NCI-H146 treated with DMSO at 0.1 percent for 48 hours (cell line): ENCODE measurements at regions not wholly inside any gene's neighbourhood (a gene's known extent, or its start where the extent isn't known, plus 50 kb on each side); places are given as distances from the start of the nearest gene placed in this dataset.
"Not testable (repeated sequence)": the region's sequence is repeated elsewhere in the genome, so short reads cannot be mapped to it uniquely, and the experiment has no call there.

Experiments used
- DNase-seq: peaks from one replicate; lab custom pipeline; 2025; ENCODE audit not compliant: unreplicated experiment; lab: John Stamatoyannopoulos, UW

DNA sequence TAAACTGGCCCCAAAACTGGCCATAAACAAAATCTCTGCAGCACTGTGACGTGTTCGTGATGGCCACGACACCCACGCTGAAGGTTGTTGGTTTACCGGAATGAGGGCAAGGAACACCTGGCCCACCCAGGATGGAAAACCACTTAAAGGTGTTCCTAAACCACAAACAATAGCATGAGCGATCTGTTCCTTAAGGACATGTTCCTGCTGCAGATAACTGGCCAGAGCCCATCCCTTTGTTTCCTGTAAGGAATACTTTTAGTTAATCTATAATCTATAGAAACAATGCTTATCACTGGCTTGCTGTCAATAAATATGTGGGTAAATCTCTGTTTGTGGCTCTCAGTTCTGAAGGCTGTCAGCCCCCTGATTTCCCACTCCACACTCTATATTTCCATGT is 305.2 kb upstream of the RPS23 start:
- not testable (repeated sequence) for DNase-seq

GRCh38 chr5:82564963-82565362 is 286.8 kb upstream of the RPS23 start:
- no peak for DNase-seq

GRCh38 chr5:82563745-82564144 is 285.6 kb upstream of the RPS23 start:
- DNase-seq, result no peak

DNA sequence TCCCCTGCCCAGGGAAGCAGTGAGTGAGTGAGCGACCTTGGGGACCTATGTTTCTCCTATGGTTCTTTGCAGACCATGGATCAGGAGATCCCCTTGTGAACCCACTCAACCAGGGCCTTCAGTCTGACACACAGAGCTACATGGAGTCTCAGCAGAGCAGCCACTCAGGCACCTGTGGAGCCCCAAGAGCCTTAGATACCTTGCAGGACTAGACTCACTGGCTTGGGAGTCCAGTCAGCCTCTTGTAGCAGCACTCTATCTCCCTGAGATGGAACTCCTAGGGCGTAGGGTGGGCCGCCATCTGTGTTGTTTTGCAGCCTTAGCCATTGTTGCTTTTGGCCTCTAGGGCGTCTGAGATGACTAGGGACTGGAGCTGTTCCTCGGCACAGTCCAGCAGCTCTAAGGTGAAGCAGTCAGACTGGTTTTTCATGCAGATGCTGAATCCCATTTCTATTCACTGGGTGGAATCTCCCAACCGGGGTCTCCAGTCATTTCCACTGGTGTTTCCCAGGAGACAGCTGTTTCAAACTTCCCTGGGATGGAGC is 284.6 kb upstream of the RPS23 start:
- DNase-seq, result no peak

- DNase-seq, result no peak
Observed at GRCh38 chr5:82561797-82562196, 283.6 kb upstream of the RPS23 start.

GRCh38 chr5:82560969-82561368 is 282.8 kb upstream of the RPS23 start:
- DNase-seq, result no peak

GRCh38 chr5:82560561-82560960 is 282.4 kb upstream of the RPS23 start:
- DNase-seq, result no peak

DNA sequence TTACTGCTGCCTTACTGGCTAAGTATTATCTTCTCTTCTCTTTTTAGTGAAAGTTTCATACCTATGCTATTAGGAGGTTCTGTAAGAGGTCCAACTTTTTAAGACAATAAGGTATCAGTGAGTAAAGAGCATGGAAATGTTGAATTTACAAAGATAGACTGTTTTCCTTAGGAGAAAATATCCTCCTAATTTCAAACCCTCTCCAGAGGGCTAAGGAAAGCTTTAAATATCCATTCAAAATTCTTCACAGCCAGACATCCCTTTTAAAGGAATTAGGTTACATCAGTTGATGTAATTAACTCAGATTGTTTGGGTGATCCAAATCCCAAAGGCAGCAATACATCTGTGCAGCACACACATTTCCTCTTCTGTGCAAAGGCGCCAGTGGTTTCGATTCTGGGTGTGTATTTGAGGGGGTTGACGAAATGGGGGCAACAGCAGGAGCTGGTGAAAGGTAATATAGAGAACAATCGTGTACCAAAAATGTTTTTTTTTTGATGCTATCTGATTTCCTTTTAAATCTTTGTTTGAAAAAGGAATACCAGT is 273.8 kb upstream of the RPS23 start:
- no peak for DNase-seq

DNA sequence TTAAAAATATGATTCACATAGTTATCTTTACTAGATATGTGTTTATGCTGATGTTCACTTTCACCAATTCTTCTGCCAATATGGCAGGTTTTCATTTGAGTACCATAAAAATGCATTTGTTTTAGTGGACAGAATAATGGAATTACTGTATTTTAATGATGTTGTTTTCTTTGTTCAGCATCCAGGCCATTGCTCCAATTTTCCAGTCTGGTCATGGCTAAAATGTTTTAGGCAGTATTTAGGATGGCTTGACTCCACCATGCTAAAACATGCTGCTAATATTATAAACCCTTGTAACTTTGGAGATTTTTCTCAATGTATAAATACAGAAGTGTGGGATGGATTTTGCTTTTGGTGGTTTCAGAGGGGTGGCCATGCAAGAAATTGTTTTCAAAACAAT is 273.0 kb upstream of the RPS23 start:
- DNase-seq, result no peak

DNA sequence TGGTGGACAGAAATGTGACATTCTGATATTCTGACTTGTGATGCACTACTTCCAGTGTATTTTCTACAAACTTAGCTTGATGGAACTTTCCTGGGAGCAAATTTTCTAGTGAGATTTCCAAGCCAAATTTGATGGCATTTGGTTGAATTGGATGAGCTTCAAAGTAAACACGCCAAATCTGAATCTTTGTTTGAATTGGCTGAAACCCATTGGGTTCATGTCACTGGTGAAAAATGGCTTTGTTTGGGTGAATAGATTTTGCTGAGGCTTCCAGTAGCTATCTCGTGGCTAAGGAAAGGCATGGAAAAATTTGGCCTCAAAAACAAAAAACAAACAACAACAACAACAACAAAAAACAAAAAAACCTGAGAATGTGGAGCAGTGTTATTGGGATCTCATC is 271.1 kb upstream of the RPS23 start:
- no peak for DNase-seq

DNA sequence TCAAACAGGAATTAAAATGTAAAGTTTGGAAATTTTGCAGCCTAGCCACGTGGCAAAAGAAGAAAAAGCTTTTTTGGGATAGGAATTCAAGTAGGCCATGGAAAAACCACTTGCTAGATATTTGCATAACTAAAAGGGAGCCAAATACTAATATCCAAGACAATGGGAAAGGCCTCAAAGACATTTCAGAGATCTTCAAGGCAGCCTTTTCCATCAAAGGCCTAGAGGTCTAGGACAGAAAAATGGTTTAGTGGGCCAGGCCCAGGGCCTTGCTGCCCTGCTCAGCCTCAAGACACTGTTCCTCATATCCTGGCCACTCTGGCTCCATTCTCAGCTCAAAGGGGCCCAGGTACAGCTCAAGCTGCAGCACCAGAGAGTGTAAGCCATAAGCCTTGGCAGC is 265.9 kb upstream of the RPS23 start:
- no peak for DNase-seq

DNA sequence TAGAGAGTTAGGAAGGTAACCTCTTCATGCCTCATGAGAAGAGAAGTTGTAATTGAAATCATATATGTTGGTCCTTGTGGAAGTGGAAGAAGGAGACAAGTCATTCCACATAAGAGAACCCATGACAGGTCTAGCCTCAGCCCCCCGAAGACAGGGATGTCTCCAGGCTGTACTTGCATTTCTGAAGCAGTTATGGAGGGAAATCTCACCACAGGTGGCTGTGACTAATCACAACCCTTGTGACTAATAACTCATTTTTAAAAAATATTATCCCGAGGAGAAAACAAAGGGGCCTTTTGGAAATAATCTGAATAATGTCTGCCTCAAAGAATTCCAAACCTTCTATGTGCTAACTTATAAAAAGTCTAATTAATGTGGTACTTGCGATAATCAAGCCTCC is 262.1 kb upstream of the RPS23 start:
- DNase-seq, result no peak

- no peak for DNase-seq
Observed at GRCh38 chr5:82538339-82539034, 260.3 kb upstream of the RPS23 start.

GRCh38 chr5:82537687-82538306 is 259.6 kb upstream of the RPS23 start:
- no peak for DNase-seq

DNA sequence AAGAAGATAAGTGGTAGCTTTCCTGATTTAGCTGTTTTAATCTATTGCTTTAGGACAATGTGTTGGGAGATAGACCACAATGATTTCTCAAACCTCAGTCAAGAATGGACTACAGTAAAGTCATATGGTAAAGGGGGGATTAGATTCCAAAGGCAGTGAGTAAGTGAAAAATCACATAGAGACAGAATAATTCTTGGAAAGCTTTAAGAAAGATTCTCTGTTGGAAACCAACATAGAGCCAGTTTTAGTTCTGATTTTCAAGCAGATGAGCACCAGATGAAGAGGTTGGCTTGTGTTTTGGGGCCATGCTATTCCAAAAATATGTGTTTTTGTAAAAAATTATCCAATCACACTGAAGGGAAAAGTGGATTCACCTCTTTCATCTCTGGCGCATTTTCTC is 256.8 kb upstream of the RPS23 start:
- no peak for DNase-seq

DNA sequence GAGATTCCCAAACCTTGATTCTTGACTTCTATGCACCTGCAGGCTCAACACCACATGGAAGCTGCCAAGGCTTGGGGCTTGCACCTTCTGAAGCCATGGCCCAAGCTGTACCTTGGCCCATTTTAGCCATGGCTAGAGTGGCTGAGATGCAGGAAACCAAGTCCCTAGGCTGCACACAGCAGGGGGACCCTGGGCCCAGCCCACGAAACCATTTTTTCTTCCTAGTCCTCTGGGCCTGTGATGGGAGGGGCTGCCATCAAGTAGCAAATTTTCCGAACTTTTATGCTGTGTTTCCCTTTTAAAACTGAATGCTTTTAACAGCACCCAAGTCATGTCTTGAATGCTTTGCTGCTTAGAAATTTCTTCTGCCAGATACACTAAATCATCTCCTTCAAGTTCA is 253.9 kb upstream of the RPS23 start:
- not testable (repeated sequence) for DNase-seq

DNA sequence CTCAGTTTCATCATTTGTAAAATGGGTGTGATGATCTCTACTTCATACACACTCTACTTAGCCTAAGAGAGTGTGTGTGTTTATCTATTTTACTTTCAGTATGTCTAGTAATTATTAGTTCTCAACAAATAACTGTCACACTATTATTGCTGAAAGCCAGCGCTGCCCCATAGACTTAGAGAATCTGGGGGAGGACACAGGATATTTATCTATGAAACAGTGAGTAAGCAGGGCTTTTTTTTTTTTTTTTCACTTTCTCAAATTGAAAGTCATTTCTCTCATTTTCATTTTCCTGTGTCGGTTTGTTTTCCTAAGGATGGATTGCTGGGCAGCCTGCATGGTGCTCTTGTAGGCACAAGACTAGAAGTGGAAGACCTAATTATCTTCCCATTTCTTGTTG is 248.4 kb upstream of the RPS23 start:
- no peak for DNase-seq

DNA sequence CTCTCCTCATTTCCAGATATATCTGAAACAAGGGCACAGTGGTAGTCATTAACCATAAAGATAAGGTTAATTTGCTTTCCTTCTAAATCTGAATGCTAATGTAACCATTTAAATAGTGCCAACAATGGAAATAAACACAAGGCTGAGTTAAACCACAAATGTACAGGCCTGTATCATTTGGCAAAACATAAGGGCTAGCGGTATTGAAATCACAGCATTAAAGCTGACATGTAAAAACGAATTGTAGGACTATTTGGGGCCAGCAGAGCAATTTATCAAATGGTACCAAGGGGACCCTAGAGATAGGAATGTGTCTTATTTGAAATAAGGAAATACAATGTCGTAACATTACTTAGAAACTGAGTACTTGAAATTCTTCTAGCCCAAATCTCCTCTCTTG is 247.5 kb upstream of the RPS23 start:
- DNase-seq, result no peak

GRCh38 chr5:82523633-82524032 is 245.5 kb upstream of the RPS23 start:
- no peak for DNase-seq

GRCh38 chr5:82522897-82523296 is 244.7 kb upstream of the RPS23 start:
- DNase-seq, result no peak

GRCh38 chr5:82521431-82522051 is 243.4 kb upstream of the RPS23 start:
- no peak for DNase-seq

- no peak for DNase-seq
Observed at GRCh38 chr5:82519558-82519957, 241.4 kb upstream of the RPS23 start.
